Adrenal gland (tissue), 9 donors: ENCODE measurements at regions not wholly inside any gene's neighbourhood (a gene's known extent, or its start where the extent isn't known, plus 50 kb on each side); places are given as distances from the start of the nearest gene placed in this dataset.

Experiments
- DNase-seq, 7 donors: peaks; one replicate each; pipeline ENCODE4 v3.0.0-alpha.2; 2019 to 2020
- H3K27ac ChIP-seq, 5 donors: fragments of 200-600 bp; sonication (generic) in 4 of 5; 1 replicate in 3 of 5; 2 replicates in 2 of 5; pipeline versions ENCODE4 v1.5.1 to v1.8.0; 2016 to 2020; ENCODE audit warnings: mild to moderate bottlenecking in 1 of 5
- H3K27me3 ChIP-seq: fragments of 200-600 bp; 2 replicates; pipeline ENCODE4 v1.8.0; 2021
- H3K36me3 ChIP-seq, 2 donors: fragments of 200-600 bp; replicated peaks in 1 of 2; 1 replicate in 1 of 2; 2 replicates in 1 of 2; pipeline versions ENCODE4 v1.5.1 to v1.8.0; 2018 to 2022
- H3K4me1 ChIP-seq, 2 donors: fragments of 200-600 bp; replicated peaks in 1 of 2; 1 replicate in 1 of 2; 2 replicates in 1 of 2; pipeline versions ENCODE4 v1.5.1 to v1.8.0; 2018 to 2021
- H3K4me3 ChIP-seq, 4 donors: fragments of 200-600 bp; sonication (generic) in 3 of 4; one replicate each; pipeline ENCODE4 v1.5.1; 2016 to 2018
- H3K9me3 ChIP-seq, 3 donors: fragments of 200-600 bp; sonication (generic) in 1 of 3; replicated peaks in 1 of 3; 1 replicate in 2 of 3; 2 replicates in 1 of 3; pipeline versions ENCODE4 v1.5.1 to v1.8.0; 2016 to 2021
- CTCF ChIP-seq, 6 experiments: fragments of 450-650 bp in 4 of 6; fragments of 200-600 bp in 2 of 6; sonication (generic) in 1 of 6; IDR thresholded peaks; 1 replicate in 5 of 6; 2 replicates in 1 of 6; pipeline versions ENCODE4 v1.5.1 to v1.8.0; 2016 to 2021; ENCODE audit warnings: antibody characterized with exemption in 6 of 6, mild to moderate bottlenecking in 2 of 6, moderate library complexity in 1 of 6
- POLR2A ChIP-seq, 2 donors: fragments of 450-650 bp; IDR thresholded peaks; one replicate each; pipeline ENCODE4 v1.6.1; 2017; ENCODE audit warnings: antibody characterized with exemption in 2 of 2, mild to moderate bottlenecking in 2 of 2, moderate library complexity in 1 of 2
- WGBS, 4 donors: extraction: QIAGEN DNeasy Blood & Tissue Kit in 2 of 4; methylation state at CpG; one replicate each; pipeline versions ENCODE4 v1.1.5 to v1.1.7; 2013 to 2017; 5-methylcytosine and 5-hydroxymethylcytosine counted together
- intact Hi-C, 2 donors: fragments of 100-400 bp; cut with DNase I; formaldehyde crosslinking; loops; one replicate each; pipeline versions ENCODE4 v1.14.1 to v1.15.0; 2022 to 2023
- donor health status: healthy with polysubstance abuse.
- donor health status: Bipolar disorder and iron deficiency.
- donor health status: DM: yes; HTN: yes; CAD: no.
- donor health status: DM: no; HTN: no; CAD: no.
- donor health status: DM: no; HTN: no; CAD: no.

- no peaks in the 10 kb centered on the region for H3K9me3 ChIP-seq
- H3K4me1 ChIP-seq: no peaks in the 10 kb centered on the region
- no peak for DNase-seq
- no peak overlapping the region for H3K4me3 ChIP-seq
- 63 to 72% (median 71%) methylated on average over 8 of the region's 8 CpGs for WGBS, 4 donors
- TF ChIP-seq CTCF (IDR thresholded peaks at IDR 0.05): no peak
- TF ChIP-seq POLR2A (IDR thresholded peaks at IDR 0.05): no peak
- H3K36me3 ChIP-seq: no peaks in the 10 kb centered on the region
- H3K27ac ChIP-seq: no peak overlapping the region
- intact Hi-C loops: no loop called here
- H3K27me3 ChIP-seq: no peaks in the 10 kb centered on the region
These were observed 217.6 kb upstream of the MYL2 start for GRCh38 chr12:111138016-111138415.

- no peak overlapping the region for H3K4me3 ChIP-seq
- no peak overlapping the region for H3K27ac ChIP-seq
- TF ChIP-seq CTCF (IDR thresholded peaks at IDR 0.05): no peak
- no peak for TF ChIP-seq POLR2A (IDR thresholded peaks at IDR 0.05)
- 91 to 94% (median 94%) methylated on average over 5 of the region's 5 CpGs for WGBS, 4 donors
- no peaks in the 10 kb centered on the region for H3K27me3 ChIP-seq
- no peaks in the 10 kb centered on the region for H3K36me3 ChIP-seq
- no peaks in the 10 kb centered on the region for H3K9me3 ChIP-seq
- intact Hi-C loops: no loop called here
- DNase-seq: no peak
- no peaks in the 10 kb centered on the region for H3K4me1 ChIP-seq
These were observed 215.0 kb upstream of the MYL2 start for GRCh38 chr12:111135293-111135832.

GRCh38 chr12:111130336-111130735 is 210.0 kb upstream of the MYL2 start:
- DNase-seq: no peak
- intact Hi-C loops: no loop called here
- no peaks in the 10 kb centered on the region for H3K27me3 ChIP-seq
- no peak overlapping the region for H3K4me3 ChIP-seq
- no peaks in the 10 kb centered on the region for H3K36me3 ChIP-seq
- no peaks in the 10 kb centered on the region for H3K4me1 ChIP-seq
- TF ChIP-seq CTCF (IDR thresholded peaks at IDR 0.05): no peak
- no peak overlapping the region for H3K27ac ChIP-seq
- no peaks in the 10 kb centered on the region for H3K9me3 ChIP-seq

GRCh38 chr12:111129149-111129767 is 208.9 kb upstream of the MYL2 start:
- no peaks in the 10 kb centered on the region for H3K4me1 ChIP-seq
- DNase-seq: no peak
- no peaks in the 10 kb centered on the region for H3K9me3 ChIP-seq
- no peaks in the 10 kb centered on the region for H3K36me3 ChIP-seq
- H3K4me3 ChIP-seq: no peak overlapping the region
- WGBS, 4 donors: 82 to 94% (median 89%) methylated on average over 3 of the region's 3 CpGs
- H3K27me3 ChIP-seq: no peaks in the 10 kb centered on the region
- intact Hi-C loops: no loop called here
- TF ChIP-seq CTCF (IDR thresholded peaks at IDR 0.05) (no peak), POLR2A (IDR thresholded peaks at IDR 0.05) (no peak)
- no peak overlapping the region for H3K27ac ChIP-seq
